G401 (cell line): ENCODE measurements at regions not wholly inside any gene's neighbourhood (a gene's known extent, or its start where the extent isn't known, plus 50 kb on each side); places are given as distances from the start of the nearest gene placed in this dataset.

Source experiments
- DNase-seq: peaks from one replicate; pipeline ENCODE4 v3.0.0-alpha.2; 2015; ENCODE audit warnings: low spot score
- in situ Hi-C: cut with HindIII; loops from 2 replicates; pipeline ENCODE4 v1.10.0; 2016; ENCODE audit warnings: low sequenced_read_pairs, mixed read lengths

DNA sequence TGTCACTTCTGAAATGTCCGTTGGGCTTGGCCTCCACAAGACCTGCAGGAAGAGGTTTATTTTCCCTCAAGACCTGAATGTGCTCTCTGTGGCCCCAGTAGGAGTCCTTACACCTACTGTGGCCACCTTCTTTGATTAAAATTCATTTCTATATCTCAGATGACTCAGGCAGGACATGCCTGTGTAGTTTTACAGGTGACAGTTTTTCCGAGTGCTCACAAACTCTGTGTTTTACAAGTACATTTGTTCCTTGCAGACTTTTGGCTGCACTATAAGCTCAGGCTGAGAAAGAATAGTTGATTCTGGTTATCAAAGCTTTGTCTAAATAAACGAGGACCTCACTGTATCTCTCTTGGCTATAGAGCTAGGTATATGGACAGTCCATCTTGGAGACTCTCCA lies 257.1 kb downstream of the MAP2K4 start:
- in situ Hi-C loops = no loop called here
- no peak for DNase-seq

DNA sequence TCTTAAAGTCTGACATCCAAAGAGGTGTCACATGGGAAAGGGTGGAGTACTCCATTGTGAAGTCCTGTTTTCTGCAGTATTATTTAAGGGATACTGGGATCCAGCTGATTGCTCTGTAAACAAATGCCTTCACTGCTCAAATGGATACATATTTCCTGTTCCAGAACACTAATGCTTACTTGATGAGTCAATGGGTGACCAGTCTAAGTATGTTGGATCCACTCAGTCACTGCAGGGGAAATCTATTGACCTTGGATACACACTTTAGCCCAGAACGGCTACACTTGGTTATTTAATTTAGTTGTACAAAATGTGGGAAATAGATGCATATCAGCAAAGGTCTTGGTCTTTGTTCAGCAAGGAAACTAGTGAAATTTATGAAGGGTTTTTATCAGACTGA lies 261.4 kb downstream of the MAP2K4 start:
- DNase-seq = no peak
- in situ Hi-C loops = no loop called here

DNA sequence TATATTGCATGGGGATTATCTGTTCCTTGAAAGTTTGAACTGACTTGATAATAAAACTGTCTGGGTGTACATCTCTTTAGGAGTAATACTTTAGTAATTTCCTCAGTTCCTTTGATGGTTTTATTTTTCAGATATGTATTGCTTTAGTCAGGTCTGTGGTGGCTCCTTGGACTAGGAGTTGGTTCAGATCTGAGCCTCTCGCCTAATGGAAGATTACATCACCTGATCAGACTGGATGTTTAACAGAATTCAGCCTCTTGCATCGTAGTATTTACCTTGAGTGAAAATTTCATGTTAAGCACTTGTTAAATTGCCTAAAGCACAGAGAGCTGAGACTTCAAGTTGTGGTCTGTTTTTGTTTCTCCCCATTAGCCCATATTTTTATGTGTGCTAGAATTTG lies 267.3 kb downstream of the MAP2K4 start:
- no peak for DNase-seq
- in situ Hi-C loops = no loop called here

DNA sequence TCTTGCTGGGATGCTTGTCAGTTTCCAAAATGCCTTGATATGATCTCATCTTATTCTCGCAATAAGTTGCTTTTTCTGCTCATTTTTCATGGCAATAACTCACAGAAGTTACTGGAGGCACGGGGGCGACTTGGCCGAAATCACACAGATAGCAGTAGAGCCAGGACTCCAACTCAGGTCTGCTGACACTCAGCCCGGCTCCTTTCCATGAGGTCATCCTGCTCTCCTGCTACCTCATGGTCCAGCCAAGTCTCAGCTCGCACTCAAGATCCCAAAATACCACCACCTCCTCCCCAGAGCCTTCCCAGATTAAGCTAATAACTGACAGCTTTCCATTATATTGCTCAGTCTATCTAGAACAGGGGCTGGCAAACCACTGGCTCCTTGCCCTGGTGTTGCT lies 269.5 kb downstream of the MAP2K4 start:
- no peak for DNase-seq
- in situ Hi-C loops = no loop called here

DNA sequence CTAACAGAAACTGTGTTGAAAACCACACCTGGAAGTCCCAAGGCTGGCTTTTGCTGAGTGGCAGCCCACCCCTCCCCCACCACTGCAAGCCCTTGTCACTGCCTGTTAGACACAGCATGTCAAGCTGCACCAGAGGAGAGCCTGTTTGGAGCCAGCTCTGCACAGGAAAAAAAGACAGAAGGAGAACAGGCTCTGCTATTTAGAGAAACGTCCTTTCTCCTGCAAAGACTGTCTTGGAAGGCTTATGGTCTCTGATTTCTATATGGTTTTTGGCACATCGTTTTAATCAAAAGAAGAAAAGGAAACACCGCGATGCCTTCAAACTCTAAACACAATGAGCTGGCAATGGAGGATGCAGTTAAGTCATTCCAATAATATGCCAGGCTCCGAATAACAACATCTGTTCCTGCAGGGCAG lies 275.5 kb downstream of the MAP2K4 start:
- in situ Hi-C loops = no loop called here
- DNase-seq = peak; percentile 62

DNA sequence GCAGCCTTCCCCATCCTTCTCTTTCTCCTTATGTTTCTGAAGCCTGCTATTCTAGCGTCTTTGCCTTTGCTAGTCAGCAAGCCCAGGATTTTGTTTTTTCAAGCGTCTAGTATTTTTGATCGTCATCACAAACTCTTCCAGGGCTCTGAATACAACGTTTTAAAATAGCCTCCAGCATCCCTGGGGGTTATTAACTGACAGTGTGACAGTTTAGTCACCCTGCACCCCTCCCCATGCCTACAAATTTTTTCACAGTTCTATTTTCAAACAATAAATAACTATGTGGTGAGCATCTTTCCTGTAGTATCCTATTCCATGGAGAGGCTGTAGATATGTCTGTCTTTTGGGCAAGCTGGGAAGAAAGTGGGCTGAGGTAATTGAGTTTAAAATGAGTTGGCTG lies 280.9 kb downstream of the MAP2K4 start:
- no peak for DNase-seq
- in situ Hi-C loops = no loop called here

DNA sequence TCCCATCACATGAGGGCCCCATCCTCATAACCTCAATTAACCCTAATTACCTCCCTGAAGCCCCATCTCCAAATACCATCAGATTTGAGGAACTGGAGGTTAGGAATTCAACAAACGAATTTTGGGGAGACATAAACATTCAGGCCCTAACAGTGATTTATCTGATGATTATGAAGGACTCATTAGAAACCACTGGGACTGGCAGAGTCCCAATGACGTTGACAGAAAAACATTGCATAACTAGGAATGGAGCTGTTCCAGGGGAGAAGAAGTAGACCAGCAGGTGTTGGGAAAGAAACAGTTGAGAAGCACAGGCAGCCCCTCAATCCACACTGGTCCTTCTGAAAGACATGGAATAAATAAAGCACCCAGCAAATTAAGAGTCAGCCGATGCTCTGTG lies 282.0 kb downstream of the MAP2K4 start:
- DNase-seq = no peak
- in situ Hi-C loops = no loop called here

DNA sequence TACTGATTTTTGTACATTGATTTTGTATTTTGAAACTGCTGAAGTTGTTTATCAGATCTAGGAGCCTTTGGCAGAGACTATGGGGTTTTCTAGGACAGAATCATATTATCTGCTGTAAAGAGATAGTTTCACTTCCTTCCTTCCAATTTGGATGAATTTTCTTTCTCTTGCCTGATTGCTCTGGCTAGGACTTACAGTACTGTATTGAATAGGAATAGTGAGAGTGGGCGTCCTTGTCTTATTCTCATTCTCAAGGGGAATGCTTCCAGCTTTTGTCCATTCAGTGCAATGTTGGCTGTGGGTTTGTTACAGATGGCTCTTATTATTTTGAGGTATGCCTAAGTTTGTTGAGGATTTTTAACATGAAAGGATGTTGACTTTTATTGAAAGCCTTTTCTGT lies 290.1 kb downstream of the MAP2K4 start:
- DNase-seq = no peak
- in situ Hi-C loops = no loop called here

DNA sequence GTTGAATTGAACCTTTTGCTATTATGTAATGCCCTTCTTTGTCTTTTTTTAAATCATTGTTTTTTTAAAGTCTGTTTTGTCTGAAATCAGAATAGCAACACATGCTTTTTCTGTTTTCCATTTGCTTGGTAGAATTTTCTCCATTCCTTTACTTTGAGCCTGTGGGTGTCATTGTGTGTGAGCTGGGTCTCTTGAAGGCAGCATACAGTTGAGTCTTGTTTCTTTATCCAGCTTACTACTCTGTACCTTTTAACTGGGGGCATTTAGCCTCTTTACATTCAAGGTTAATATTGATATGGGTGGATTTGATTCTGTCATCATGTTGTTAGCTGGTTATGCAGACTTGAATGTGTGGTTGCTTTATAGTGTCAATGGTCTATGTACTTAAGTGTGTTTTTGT lies 292.0 kb downstream of the MAP2K4 start:
- DNase-seq = no peak
- in situ Hi-C loops = no loop called here

DNA sequence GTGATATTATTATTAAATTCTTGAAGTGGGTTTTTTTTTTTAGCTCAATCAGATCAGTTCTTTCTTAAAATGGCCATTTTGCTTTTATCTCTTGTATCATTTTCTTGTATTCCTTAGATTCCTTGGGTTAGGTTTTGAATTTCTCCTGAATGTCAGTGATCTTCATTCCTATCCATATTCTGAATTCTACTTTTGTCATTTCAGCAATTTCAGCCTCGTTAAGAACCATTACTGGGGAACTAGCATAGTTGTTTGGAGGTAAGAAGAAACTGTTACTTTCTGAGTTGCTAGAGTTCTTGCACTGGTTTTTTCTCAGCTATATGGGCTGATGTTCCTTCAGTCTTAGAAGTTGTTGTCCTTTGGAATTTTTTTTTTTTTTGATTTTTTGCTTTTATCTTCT lies 293.1 kb downstream of the MAP2K4 start:
- DNase-seq = no peak
- in situ Hi-C loops = no loop called here

DNA sequence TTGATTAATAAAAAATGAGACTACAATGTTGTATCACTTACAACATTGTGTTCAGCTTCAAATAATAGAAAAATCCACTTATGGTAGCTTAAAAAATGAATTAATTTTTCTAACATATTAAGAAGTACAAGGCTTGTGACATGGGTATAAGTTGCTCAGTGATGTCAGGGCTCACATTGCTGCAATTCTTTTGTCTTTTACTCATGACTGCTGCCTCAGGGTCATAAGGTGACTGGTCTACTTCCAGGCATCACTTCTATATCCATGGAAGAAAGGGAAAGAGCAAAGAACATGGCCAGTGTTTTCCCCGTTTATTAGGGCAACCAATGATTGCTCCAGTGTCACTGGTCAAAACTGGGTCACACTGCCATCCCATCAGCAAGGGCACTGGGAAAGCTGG lies 295.3 kb downstream of the MAP2K4 start:
- in situ Hi-C loops = no loop called here
- DNase-seq = no peak

DNA sequence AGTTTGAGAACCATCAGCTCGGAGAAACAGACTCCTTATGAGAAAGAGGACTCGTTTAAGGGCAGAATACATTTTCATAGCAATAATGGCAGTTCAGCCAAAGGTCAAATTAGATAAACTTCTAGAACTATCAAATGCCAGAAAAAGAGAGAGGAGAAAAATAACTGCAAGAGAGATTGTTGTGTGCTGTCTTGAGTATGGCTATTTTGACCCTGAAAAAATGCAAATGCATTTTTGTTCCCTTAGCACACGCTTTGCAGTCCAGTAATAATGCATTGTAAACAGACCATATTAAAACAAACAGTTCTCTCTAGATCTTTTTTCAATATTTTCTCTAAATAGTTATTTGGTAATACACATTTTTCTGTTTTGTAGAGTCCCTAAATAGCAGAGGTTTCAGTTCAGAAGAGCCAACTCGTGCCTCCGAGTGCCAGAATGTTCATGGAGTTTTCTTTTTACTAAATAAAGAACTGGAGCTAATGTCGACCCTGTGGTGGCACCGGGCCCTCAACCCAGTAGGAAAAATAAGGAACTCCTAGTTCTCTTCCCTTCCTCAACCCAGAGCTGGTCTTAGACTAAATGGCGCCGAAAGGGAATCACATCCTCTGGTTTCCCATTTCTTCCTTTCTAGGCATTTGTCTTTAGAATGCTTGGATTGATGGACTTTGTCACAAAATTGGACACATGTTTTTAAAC lies 298.0 kb downstream of the MAP2K4 start:
- no peak for DNase-seq
- in situ Hi-C loops = no loop called here

DNA sequence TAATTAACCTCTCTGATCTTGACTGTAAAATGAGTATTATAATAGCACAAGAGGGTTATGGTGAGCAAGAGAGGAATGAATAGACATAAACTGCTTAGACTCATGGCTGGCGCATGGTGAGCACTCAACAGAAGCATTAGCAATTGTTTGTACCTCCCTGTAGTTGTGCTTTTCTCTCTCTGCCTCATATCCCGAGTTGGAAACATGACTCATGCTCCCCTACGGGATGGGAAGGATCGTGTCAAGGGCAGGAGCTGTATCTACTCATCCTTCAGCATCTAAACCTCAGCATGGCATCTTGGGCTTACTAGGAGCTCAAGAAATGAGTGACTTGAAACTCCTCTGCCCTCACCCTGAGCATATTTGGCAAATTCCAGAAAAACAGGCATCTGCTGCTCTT lies 299.6 kb downstream of the MAP2K4 start:
- DNase-seq = no peak
- in situ Hi-C loops = no loop called here

DNA sequence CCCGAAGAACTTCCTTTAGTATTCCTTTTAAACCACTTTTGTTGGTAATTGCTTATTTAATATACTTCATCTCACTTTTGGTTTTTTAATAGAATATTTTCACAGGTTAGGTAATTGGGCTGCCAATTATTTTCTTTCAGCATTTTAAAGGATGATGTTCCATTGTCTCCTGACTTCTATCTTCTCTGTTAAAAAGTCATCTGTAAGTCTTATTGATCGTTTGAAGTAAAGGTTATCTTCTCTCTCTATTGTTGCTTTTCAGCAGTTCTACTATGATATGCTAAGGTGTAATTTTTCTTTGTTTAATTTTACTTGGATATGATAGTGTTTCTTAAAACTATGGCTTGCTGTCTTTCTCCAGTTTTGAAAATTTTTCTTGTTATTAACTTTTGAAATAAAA lies 307.5 kb downstream of the MAP2K4 start:
- DNase-seq = no peak
- in situ Hi-C loops = no loop called here

DNA sequence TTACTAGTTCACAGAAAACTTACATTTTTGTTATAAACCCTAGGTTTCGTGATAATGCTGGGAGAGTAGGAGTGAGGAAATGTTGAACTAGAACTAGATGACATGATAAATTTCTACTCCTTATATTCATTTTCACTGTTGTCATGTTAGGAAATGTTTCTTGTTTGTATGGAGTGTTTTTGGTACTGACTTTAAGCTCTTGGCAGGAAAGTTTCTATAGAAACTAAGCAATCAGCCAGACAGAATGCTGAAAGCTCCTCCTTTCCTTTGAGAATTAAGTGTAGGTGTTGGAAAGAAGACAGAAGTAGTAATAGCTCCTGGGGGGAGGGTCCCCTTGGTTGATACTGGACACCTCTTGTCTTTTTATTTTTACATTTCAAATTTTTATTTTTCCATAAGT lies 309.8 kb downstream of the MAP2K4 start:
- in situ Hi-C loops = no loop called here
- DNase-seq = no peak

DNA sequence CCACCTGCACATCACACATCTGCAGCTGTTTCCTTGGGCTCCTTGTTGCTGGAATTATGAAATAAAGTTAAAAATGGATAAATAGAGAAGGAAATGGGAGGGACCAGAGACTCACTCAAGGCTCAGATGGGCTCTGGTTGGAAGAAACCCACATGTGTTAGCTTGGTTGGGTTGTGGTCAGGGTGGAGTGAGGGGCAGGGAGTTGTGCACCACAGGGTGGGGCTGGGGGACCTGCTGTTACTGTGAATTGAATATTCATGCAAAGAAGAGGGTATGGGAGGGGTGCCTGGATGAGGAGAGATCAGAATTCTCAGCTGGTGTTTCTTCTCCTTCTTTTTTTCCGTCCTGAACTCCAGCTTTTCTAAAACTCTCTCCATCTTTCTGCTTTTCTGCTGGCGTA lies 320.7 kb downstream of the MAP2K4 start:
- in situ Hi-C loops = no loop called here
- no peak for DNase-seq

DNA sequence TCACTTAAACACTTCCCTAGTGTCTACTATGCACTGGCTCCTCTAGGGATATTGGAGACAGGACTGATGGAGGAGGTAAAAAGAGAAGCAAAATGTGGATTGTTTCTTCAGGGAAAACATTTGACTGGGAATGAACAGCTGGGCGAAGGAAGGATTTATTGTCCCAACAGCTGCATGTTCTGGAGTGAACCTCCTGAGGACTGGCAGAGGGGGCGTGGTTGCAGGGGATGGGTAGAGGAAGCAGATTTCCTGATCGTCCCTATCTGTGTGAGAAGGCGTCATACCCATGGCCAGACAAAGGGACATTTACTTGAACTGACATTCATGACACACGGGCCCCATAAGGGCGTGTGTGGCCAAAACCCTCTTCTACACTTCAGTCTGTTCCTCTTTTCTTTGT lies 321.5 kb downstream of the MAP2K4 start:
- no peak for DNase-seq
- in situ Hi-C loops = no loop called here

DNA sequence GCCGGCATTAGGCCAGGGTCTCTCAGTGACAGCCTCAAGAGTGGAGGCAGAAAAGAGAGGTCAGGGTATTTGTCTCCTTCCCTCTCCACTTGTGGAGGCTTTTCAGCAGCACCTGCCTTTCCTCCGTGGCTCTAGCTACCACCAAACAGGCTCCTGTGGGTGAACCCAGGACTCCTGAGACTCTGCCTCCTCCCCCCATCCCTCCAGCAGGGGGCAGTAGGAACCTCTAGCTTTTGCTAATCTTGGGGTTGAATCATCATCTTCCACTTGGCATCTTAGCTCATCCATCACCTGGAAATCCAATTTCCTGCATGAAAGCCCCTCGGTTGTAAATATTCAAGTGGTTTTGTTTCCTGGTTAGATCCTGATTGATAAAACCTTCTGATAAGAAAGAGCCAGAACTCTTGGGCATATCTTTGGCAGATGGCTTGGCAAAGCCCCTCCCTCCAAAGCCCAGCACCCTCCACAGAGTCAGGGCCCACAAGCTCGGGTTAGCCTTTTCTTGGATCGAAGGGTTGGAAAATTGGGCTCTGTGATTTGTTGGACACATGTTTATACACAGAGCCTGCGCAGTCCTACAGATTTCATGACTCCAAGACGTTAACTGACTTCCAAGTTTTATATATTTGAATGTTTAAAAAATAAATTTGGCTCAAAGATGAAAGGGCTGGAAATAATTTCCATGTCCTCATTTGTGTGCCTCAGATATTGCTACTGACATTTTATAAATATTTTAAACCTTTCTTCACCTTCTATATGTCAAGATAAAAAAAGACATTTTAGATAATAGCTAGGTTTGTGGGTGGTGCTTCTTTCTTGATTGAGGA lies 322.1 kb downstream of the MAP2K4 start:
- in situ Hi-C loops = no loop called here
- DNase-seq = no peak

DNA sequence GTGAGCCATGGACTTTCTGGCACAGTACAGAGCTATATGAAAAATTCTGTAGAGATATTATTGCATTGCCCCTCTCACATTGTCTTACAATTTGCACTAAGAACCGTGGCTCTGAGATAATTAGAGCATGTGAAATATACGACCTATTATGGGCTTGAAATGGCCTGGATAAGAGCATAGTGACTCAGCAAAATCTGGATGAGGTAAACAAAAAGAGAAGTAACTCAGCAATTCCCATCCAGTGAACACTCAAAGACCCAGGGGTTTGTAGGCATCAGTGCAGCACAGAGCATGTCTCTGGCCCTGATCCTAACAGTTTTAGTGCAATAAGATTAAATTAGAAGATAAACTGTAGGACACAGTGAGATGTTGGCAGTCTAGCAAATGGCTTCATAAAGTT lies 317.2 kb upstream of the MYOCD start:
- DNase-seq = no peak
- in situ Hi-C loops = no loop called here

DNA sequence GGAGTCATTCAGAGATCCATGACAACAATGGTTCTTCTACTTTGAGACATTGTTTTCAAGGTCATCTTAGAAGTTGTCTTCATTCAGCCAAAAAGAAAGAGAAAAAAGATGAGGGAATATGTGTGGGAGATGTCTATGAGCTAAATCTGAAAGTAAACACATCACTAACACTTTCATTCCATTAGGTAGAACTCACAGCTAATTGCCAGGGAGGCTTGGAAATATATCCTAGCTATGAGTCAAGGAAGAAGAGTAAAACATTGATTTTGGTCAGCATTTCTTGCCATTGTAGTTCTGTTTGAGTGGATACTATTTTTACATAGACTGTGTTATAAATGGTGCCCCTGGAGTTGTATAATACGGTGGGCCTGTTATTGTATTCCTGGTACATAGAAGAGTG lies 316.4 kb upstream of the MYOCD start:
- in situ Hi-C loops = no loop called here
- DNase-seq = no peak

DNA sequence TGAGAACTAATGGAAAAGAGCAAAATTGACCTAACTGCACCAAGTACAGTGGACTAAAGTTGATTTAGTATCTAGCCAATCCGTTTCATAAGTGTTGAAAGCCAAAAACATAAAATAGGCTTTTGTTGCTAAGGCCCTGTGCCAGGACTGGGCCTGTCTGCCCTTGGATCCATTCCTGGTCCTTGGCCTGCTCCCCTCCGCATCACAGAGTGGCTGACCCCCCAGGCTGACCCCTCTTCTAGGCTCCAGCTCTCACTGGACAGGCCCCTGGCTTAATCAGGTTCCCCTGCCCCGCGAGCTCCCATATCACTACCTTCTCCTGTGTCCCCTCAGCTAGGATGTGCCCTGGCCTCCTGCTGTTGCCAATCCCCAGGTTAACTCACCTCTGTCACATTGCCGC lies 313.6 kb upstream of the MYOCD start:
- in situ Hi-C loops = no loop called here

More for the DNA sequence above, 313.6 kb upstream of the MYOCD start:
- no peak for DNase-seq
